MCF 10A (cell line): ENCODE measurements at regions not wholly inside any gene's neighbourhood (a gene's known extent, or its start where the extent isn't known, plus 50 kb on each side); places are given as distances from the start of the nearest gene placed in this dataset.

ENCODE experiments used
- BruUV-seq: library from RNA; stranded (reverse); fragments of 400-500 nt; replicated peaks from 2 replicates; lab custom pipeline; 2021; lab: Mats Ljungman, UMichigan
- CTCF ChIA-PET: fragments of 300-600 bp; sonication (Branson Sonifier 250); formaldehyde crosslinking; extraction: SDS; loops from one replicate; lab custom pipeline; 2021; ENCODE audit warnings: antibody characterized with exemption, inconsistent platforms; lab: Yijun Ruan, JAX
- POLR2A ChIA-PET: fragments of 300-600, 350-650 bp; sonication (Branson Sonifier 250); formaldehyde crosslinking; extraction: SDS; loops from one replicate; lab custom pipeline; 2020; ENCODE audit warnings: antibody characterized with exemption, inconsistent platforms; lab: Yijun Ruan, JAX
- DNase-seq: peaks from one replicate; pipeline ENCODE4 v3.0.0-alpha.2; 2018; ENCODE audit not compliant: unreplicated experiment
- H3K27ac Mint-ChIP-seq: one replicate; pipeline ENCODE4 v1.8.0; 2022; ENCODE audit warnings: mild to moderate bottlenecking, low read depth, mixed read lengths; ENCODE audit not compliant: unreplicated experiment
- H3K27me3 Mint-ChIP-seq: one replicate; pipeline ENCODE4 v1.8.0; 2022; ENCODE audit warnings: mixed read lengths; ENCODE audit not compliant: insufficient read depth, unreplicated experiment
- H3K36me3 Mint-ChIP-seq: one replicate; pipeline ENCODE4 v1.8.0; 2022; ENCODE audit warnings: mild to moderate bottlenecking, moderate library complexity, mixed read lengths; ENCODE audit not compliant: insufficient read depth, unreplicated experiment
- H3K4me1 Mint-ChIP-seq: one replicate; pipeline ENCODE4 v1.8.0; 2022; ENCODE audit warnings: mixed read lengths; ENCODE audit not compliant: insufficient read depth, unreplicated experiment
- H3K4me3 Mint-ChIP-seq: one replicate; pipeline ENCODE4 v1.8.0; 2022; ENCODE audit warnings: mild to moderate bottlenecking, moderate library complexity, mixed read lengths; ENCODE audit not compliant: unreplicated experiment
- H3K9me3 Mint-ChIP-seq: one replicate; pipeline ENCODE4 v1.8.0; 2022; ENCODE audit warnings: mixed read lengths; ENCODE audit not compliant: unreplicated experiment
- CTCF ChIP-seq: fragments of 200-600 bp; IDR thresholded peaks from one replicate; pipeline ENCODE4 v1.8.0; 2022; ENCODE audit warnings: antibody characterized with exemption, mild to moderate bottlenecking; ENCODE audit not compliant: unreplicated experiment
- intact Hi-C: fragments of 100-400 bp; cut with micrococcal nuclease; formaldehyde crosslinking; loops from 2 replicates; pipeline ENCODE4 v1.14.1; 2022

DNA sequence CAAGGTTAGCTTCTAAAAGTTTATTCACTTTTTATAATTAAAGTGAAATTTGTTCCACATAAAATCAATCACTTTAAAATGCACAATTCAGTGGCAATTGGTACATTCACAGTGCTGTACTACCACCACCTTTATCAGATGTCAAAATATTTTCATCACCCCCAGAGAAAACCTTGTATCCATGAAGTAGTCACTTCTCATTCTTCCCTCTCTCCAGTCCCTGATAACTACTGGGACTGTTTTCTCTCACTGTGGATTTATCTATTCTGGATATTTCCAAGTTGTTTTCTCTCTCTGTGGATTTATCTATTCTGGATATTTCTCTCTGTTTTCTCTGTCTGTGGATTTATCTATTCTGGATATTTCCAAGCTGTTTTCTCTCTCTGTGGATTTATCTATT lies 435.4 kb upstream of the CNTNAP2 start:
- H3K36me3 Mint-ChIP-seq = no peaks in the 10 kb centered on the region
- intact Hi-C loops = no loop called here
- POLR2A ChIA-PET = no interaction called here
- CTCF ChIA-PET = no interaction called here
- H3K27ac Mint-ChIP-seq = no peak overlapping the region
- no peaks in the 10 kb centered on the region for H3K4me1 Mint-ChIP-seq
- no peaks in the 10 kb centered on the region for H3K9me3 Mint-ChIP-seq
- peaks cover 81% of the 10 kb centered on the region for H3K27me3 Mint-ChIP-seq
- no peak for TF ChIP-seq CTCF
- DNase-seq = no peak
- no peak overlapping the region for H3K4me3 Mint-ChIP-seq
- no TSS peak for BruUV-seq

DNA sequence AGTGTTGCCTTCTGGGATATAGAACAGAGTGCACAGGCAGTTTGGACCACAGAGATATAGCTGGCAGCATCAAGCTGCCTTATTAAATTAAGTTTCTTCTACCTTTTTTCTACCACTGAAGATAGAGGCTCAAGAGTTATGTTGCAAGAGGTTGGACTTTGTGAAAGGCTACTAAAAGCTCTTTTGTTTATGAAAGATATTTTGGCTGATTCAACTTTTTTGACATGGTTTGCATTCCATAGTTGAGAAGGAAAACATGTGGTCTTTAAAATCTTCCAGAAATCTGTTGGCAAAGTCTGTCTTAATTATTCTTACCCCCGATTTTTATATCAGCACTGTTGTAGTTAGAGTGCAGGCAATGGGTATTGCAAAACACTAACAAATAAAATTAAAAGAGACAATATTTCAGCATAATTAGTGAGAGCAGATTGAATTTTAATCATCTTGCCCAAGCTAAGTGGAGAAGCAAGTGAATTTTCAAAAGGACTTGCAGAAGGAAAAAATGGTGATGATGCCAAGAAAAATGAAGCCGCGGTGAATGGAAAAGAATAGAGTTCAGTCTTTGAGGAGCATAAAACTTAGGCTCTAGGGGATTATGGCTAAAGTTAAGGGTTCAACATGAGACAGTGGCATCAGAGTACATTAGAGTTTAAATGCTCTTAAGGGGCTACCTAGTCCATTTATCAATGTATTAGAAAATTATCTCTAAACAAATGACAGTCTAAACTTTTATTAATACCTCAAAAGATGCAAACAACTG lies 450.9 kb upstream of the CNTNAP2 start:
- ChIA-PET POLR2A (interaction anchor here (0.6 kb wide), 1 partner anchor 25 kb away, joined by 3 read pairs; no protein-coding TSS in a partner anchor), CTCF (interaction anchor here (0.6 kb wide), 1 partner anchor 400 kb away, joined by 3 read pairs; no protein-coding TSS in a partner anchor)
- Mint-ChIP-seq H3K27ac (no peak overlapping the region), H3K9me3 (peaks cover 5% of the 10 kb centered on the region), H3K36me3 (no peaks in the 10 kb centered on the region), H3K4me3 (no peak overlapping the region), H3K4me1 (no peaks in the 10 kb centered on the region), H3K27me3 (peaks cover 32% of the 10 kb centered on the region)
- DNase-seq = no peak
- no TSS peak for BruUV-seq
- no peak for TF ChIP-seq CTCF
- intact Hi-C loops = no loop called here

DNA sequence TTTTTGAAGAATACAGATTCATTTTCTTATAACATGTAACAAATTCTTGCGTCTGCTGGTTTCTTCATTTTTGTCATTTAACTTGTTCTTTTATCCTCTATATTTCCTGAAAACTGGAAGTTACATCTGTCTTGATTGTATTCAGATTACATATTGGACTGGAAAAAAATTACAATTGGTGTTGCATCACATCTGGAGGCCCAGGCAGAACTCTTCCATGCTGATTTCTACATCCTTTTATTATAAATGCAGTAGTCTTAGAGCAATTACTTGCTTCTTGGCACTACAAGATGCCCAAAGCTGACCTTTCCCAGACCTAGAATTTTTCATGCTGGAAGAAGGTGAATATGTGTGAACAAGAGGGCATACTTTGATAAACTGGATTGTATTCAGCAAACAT lies 460.9 kb upstream of the CNTNAP2 start:
- intact Hi-C loops = no loop called here
- Mint-ChIP-seq H3K27me3 (peaks cover 43% of the 10 kb centered on the region), H3K36me3 (no peaks in the 10 kb centered on the region), H3K4me1 (peaks cover 7% of the 10 kb centered on the region), H3K9me3 (no peaks in the 10 kb centered on the region), H3K4me3 (no peak overlapping the region), H3K27ac (no peak overlapping the region)
- CTCF ChIA-PET = interaction anchor here (0.6 kb wide), 1 partner anchor 608 kb away, joined by 3 read pairs; no protein-coding TSS in a partner anchor
- no peak for DNase-seq
- POLR2A ChIA-PET = no interaction called here
- BruUV-seq = no TSS peak
- TF ChIP-seq CTCF = no peak

- Mint-ChIP-seq H3K36me3 (no peaks in the 10 kb centered on the region), H3K9me3 (peaks cover 17% of the 10 kb centered on the region), H3K4me3 (no peak overlapping the region), H3K27me3 (peaks cover 6% of the 10 kb centered on the region), H3K27ac (no peak overlapping the region), H3K4me1 (no peaks in the 10 kb centered on the region)
- TF ChIP-seq CTCF = no peak
- no peak for DNase-seq
- POLR2A ChIA-PET = no interaction called here
- intact Hi-C loops = no loop called here
- no TSS peak for BruUV-seq
- CTCF ChIA-PET = interaction anchor here (0.6 kb wide), 1 partner anchor 330 kb away, joined by 3 read pairs; no protein-coding TSS in a partner anchor
These were observed 471.5 kb upstream of the CNTNAP2 start for GRCh38 chr7:145645135-145645515.
